SK-N-SH (cell line): ENCODE measurements at regions not wholly inside any gene's neighbourhood (a gene's known extent, or its start where the extent isn't known, plus 50 kb on each side); places are given as distances from the start of the nearest gene placed in this dataset.
"Not testable (repeated sequence)": the region's sequence is repeated elsewhere in the genome, so short reads cannot be mapped to it uniquely, and the experiment has no call there.

ENCODE experiments used
- EP300 ChIP-seq, 2 experiments: IDR thresholded peaks; 2 replicates each; pipeline versions ENCODE4 v1.4.0 to v1.6.1; 2012; ENCODE audit warnings: borderline replicate concordance in 1 of 2, low read depth in 1 of 2, low read length in 1 of 2
- FOXJ3 ChIP-seq: sonication (generic); formaldehyde crosslinking; IDR thresholded peaks from 2 replicates; pipeline ENCODE4 v1.5.1; 2020; ENCODE audit warnings: mild to moderate bottlenecking, missing genetic modification reagents
- RCOR1 ChIP-seq: fragments of 150-350 bp; IDR thresholded peaks from 2 replicates; pipeline ENCODE4 v1.6.1; 2017; ENCODE audit warnings: antibody characterized with exemption, low read length
- REST ChIP-seq: IDR thresholded peaks from 2 replicates; pipeline ENCODE4 v1.6.1; 2012; ENCODE audit warnings: mild to moderate bottlenecking, low read depth, low read length, moderate library complexity
- TF ChIP-seq, protein P1 (sequence below): IDR thresholded peaks from 2 replicates; pipeline ENCODE4 v1.4.0; 2012; ENCODE audit warnings: low read depth
- TF ChIP-seq, protein P2 (sequence below): fragments of 200-600 bp; sonication (generic); IDR thresholded peaks from 2 replicates; pipeline ENCODE4 v1.6.1; 2017; ENCODE audit warnings: antibody characterized with exemption, mild to moderate bottlenecking, moderate library complexity

GRCh38 chr13:63739112-63739735 lies 2323.6 kb upstream of the PCDH20 start:
- TF ChIP-seq FOXJ3 (CRISPR knock-in tag); EP300 (IDR thresholded peaks at IDR 0.05; ENCODE audit: borderline replicate concordance in 1 of 2, low read depth in 1 of 2, low read length in 1 of 2); REST; RCOR1: not testable (repeated sequence)
- TF ChIP-seq, protein P1, sequence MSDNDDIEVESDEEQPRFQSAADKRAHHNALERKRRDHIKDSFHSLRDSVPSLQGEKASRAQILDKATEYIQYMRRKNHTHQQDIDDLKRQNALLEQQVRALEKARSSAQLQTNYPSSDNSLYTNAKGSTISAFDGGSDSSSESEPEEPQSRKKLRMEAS: not testable (repeated sequence)
- TF ChIP-seq, protein P2, sequence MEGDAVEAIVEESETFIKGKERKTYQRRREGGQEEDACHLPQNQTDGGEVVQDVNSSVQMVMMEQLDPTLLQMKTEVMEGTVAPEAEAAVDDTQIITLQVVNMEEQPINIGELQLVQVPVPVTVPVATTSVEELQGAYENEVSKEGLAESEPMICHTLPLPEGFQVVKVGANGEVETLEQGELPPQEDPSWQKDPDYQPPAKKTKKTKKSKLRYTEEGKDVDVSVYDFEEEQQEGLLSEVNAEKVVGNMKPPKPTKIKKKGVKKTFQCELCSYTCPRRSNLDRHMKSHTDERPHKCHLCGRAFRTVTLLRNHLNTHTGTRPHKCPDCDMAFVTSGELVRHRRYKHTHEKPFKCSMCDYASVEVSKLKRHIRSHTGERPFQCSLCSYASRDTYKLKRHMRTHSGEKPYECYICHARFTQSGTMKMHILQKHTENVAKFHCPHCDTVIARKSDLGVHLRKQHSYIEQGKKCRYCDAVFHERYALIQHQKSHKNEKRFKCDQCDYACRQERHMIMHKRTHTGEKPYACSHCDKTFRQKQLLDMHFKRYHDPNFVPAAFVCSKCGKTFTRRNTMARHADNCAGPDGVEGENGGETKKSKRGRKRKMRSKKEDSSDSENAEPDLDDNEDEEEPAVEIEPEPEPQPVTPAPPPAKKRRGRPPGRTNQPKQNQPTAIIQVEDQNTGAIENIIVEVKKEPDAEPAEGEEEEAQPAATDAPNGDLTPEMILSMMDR: not testable (repeated sequence)
